ENCODE measurements at regions not wholly inside any gene's neighbourhood (a gene's known extent, or its start where the extent isn't known, plus 50 kb on each side); places are given as distances from the start of the nearest gene placed in this dataset.

DNA sequence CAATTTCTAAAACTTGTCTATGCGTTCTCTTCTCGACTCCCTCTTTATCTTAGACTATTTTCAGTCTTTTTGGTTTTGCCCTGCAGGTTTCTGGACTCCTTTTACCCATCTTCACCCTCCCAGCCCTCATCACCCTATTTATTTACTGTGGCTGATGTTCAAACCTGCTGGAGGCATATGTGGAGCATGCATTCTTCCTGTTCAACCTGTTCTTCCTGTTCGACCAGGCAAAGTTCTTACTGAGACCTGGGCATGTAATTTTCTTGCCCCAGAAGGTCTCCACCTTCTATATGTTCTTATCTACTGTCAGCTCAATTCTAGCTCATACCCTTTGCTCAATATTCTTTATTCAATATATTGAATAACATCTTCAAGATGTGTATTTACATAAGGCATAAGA lies 69.4 kb upstream of the AGA start:
- H3K9me3 Mint-ChIP-seq (ENCODE audit: low read depth): peaks cover 3% of the 10 kb centered on the region
- TF ChIP-seq, protein P1, sequence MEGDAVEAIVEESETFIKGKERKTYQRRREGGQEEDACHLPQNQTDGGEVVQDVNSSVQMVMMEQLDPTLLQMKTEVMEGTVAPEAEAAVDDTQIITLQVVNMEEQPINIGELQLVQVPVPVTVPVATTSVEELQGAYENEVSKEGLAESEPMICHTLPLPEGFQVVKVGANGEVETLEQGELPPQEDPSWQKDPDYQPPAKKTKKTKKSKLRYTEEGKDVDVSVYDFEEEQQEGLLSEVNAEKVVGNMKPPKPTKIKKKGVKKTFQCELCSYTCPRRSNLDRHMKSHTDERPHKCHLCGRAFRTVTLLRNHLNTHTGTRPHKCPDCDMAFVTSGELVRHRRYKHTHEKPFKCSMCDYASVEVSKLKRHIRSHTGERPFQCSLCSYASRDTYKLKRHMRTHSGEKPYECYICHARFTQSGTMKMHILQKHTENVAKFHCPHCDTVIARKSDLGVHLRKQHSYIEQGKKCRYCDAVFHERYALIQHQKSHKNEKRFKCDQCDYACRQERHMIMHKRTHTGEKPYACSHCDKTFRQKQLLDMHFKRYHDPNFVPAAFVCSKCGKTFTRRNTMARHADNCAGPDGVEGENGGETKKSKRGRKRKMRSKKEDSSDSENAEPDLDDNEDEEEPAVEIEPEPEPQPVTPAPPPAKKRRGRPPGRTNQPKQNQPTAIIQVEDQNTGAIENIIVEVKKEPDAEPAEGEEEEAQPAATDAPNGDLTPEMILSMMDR (IDR thresholded peaks at IDR 0.05; ENCODE audit: unreplicated experiment): no peak

GRCh38 chr4:177512646-177513045 lies 70.4 kb upstream of the AGA start:
- peaks cover 9% of the 10 kb centered on the region for H3K4me1 Mint-ChIP-seq (ENCODE audit: low read depth)
- TF ChIP-seq, protein P1 (IDR thresholded peaks at IDR 0.05; ENCODE audit: unreplicated experiment): no peak
- peaks cover 1% of the 10 kb centered on the region for H3K36me3 Mint-ChIP-seq (ENCODE audit: insufficient read depth)
- no peak overlapping the region for H3K27ac Mint-ChIP-seq
- H3K27me3 Mint-ChIP-seq: peaks cover 34% of the 10 kb centered on the region
- no peak for DNase-seq (ENCODE audit: low spot score, unreplicated experiment)
- no peak overlapping the region for H3K4me3 Mint-ChIP-seq (ENCODE audit: low read depth)
- H3K9me3 Mint-ChIP-seq (ENCODE audit: low read depth): peaks cover 3% of the 10 kb centered on the region

More for the DNA sequence above, 69.4 kb upstream of the AGA start:
- peaks cover 5% of the 10 kb centered on the region for H3K4me1 Mint-ChIP-seq (ENCODE audit: low read depth)
- H3K4me3 Mint-ChIP-seq (ENCODE audit: low read depth): no peak overlapping the region
- H3K27ac Mint-ChIP-seq: no peak overlapping the region
- no peak for DNase-seq (ENCODE audit: low spot score, unreplicated experiment)
- peaks cover 1% of the 10 kb centered on the region for H3K36me3 Mint-ChIP-seq (ENCODE audit: insufficient read depth)
- peaks cover 30% of the 10 kb centered on the region for H3K27me3 Mint-ChIP-seq

- peaks cover 50% of the 10 kb centered on the region for H3K27me3 Mint-ChIP-seq
- H3K4me3 Mint-ChIP-seq (ENCODE audit: low read depth): no peak overlapping the region
- peaks cover 5% of the 10 kb centered on the region for H3K36me3 Mint-ChIP-seq (ENCODE audit: insufficient read depth)
- no peak for DNase-seq (ENCODE audit: low spot score, unreplicated experiment)
- TF ChIP-seq, protein P1 (IDR thresholded peaks at IDR 0.05; ENCODE audit: unreplicated experiment): no peak
- no peak overlapping the region for H3K27ac Mint-ChIP-seq
- peaks cover 4% of the 10 kb centered on the region for H3K4me1 Mint-ChIP-seq (ENCODE audit: low read depth)
- H3K9me3 Mint-ChIP-seq (ENCODE audit: low read depth): peaks cover 5% of the 10 kb centered on the region
Observed at GRCh38 chr4:177517862-177518261, 75.6 kb upstream of the AGA start.

DNA sequence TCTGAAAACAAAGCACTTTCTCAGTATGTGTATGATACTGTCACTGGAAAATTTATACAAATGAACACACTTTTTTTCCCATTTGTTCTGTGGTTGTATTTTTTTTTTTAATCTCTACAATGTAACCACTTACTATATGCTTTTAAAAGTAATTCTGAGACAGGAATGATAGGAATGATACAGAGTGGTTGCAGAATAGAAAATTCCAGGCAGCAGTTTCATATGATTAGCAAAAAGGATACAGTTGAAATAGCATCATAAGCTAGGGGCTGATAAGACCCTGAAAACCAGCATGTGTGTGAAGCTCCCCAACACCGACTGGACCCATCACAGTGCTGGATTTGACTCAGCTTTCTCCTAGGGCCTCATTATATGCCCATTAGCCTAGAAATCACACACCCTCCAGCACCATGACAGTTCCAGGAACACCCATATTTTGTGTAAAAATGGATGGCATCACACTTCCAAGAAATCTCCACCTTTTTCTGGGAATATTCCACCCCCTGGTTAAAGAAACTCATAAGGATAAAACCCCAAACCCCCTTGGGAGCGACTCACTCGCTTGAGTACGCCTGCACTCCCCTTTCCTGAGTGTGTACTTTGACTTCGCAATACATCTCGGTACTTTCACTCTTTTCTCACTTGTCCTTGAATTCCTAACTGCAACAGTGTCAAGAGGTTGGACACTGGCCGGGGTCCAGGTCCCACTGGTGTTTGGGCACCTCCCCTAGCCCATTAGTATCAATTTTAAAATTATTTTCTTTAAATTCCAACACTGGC lies 77.4 kb upstream of the AGA start:
- TF ChIP-seq, protein P1 (IDR thresholded peaks at IDR 0.05; ENCODE audit: unreplicated experiment): no peak
- H3K36me3 Mint-ChIP-seq (ENCODE audit: insufficient read depth): peaks cover 7% of the 10 kb centered on the region
- no peak overlapping the region for H3K27ac Mint-ChIP-seq
- peaks cover 63% of the 10 kb centered on the region for H3K27me3 Mint-ChIP-seq
- DNase-seq (ENCODE audit: low spot score, unreplicated experiment): no peak
- peaks cover 9% of the 10 kb centered on the region for H3K9me3 Mint-ChIP-seq (ENCODE audit: low read depth)
- no peak overlapping the region for H3K4me3 Mint-ChIP-seq (ENCODE audit: low read depth)
- H3K4me1 Mint-ChIP-seq (ENCODE audit: low read depth): peaks cover 10% of the 10 kb centered on the region

- no peak overlapping the region for H3K4me3 Mint-ChIP-seq (ENCODE audit: low read depth)
- H3K27me3 Mint-ChIP-seq: peaks cover 76% of the 10 kb centered on the region
- no peaks in the 10 kb centered on the region for H3K36me3 Mint-ChIP-seq (ENCODE audit: insufficient read depth)
- H3K9me3 Mint-ChIP-seq (ENCODE audit: low read depth): no peaks in the 10 kb centered on the region
- no peak for DNase-seq (ENCODE audit: low spot score, unreplicated experiment)
- TF ChIP-seq, protein P1 (IDR thresholded peaks at IDR 0.05; ENCODE audit: unreplicated experiment): no peak
- H3K27ac Mint-ChIP-seq: no peak overlapping the region
- H3K4me1 Mint-ChIP-seq (ENCODE audit: low read depth): peaks cover 12% of the 10 kb centered on the region
Observed at GRCh38 chr4:177528620-177529019, 86.4 kb upstream of the AGA start.
